ENCODE measurements at regions not wholly inside any gene's neighbourhood (a gene's known extent, or its start where the extent isn't known, plus 50 kb on each side); places are given as distances from the start of the nearest gene placed in this dataset.
"Not testable (repeated sequence)": the region's sequence is repeated elsewhere in the genome, so short reads cannot be mapped to it uniquely, and the experiment has no call there.

DNA sequence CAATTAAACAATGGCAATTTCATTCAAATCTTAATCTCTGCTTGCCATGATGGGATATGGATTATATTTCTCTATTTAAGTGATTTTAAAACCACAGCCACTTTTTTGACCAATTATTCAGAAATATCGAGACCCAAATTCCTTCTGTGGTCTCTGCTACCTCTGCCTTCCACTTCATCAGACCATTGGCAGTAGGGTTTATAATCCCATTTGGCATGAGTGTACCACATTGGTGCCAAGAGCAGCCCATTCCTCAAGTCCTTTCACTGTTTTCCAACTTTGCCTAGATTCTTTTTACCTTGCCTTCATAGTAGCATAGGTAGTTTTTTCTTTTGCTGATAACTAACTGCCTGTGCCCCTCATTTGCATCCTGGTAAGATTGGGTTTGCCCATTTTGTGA lies 319.9 kb downstream of the ARL4A start:
- no peak for FAIRE-seq

DNA sequence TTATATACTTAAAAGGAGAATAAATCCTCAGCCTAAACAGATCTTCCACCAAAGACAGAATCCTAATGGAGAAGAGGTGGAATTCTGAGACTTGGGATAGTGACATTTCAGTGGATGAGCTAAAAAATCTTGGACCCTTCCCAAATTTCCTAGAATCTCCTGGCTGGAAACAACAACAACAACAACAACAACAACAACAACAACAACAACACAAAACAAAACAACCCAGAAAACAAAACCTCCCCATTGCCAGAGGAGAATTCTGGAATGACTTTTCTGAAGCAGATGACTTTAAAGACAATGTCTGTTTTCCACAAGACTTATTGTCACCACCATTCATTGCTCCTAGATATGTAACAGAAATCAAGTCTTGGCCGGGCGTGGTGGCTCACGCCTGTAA lies 322.1 kb downstream of the ARL4A start:
- no peak for FAIRE-seq

DNA sequence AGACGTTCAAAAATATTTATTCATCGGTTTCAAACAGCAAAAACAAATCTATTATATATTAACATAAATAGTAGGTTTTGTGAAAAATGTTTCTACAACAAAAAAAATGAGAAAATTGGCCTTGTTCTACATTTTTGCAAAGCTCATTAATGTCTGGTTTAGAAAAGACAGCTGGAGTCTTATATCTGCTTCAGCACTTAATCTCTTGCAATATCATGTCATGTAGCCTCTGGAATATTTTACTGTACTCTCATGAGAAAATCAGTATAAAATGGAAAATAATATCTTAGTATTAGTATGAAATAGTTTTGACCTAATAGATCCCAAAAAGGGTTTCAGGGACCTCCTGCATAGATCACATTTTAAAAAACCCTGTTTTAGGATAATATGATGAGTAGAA lies 326.6 kb downstream of the ARL4A start:
- no peak for FAIRE-seq

DNA sequence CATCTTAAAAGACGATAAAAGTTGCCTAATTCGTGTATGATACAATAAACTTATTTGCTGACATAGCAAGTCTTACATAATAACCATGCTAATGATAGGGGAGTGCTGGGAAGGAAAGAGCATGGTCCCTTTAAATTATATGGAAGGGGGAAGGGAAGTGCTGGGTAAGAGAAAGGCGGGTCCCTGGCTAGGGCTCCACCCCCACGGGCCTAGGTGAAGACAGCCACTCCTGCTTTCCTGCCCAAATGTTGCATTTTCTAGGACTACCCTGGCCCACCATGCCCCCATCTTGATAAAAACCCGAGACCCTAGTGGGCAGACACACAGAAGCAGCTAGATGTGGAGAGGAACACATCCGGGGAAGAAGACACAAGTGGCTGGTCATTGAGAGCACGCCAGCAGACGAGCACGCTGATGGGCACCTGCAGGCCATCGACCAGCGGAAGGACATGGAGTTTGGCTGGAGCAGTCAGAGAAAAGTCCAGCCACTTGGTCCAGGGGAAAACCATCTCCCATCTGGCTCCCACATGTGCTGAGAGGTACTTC lies 328.7 kb downstream of the ARL4A start:
- no peak for FAIRE-seq

DNA sequence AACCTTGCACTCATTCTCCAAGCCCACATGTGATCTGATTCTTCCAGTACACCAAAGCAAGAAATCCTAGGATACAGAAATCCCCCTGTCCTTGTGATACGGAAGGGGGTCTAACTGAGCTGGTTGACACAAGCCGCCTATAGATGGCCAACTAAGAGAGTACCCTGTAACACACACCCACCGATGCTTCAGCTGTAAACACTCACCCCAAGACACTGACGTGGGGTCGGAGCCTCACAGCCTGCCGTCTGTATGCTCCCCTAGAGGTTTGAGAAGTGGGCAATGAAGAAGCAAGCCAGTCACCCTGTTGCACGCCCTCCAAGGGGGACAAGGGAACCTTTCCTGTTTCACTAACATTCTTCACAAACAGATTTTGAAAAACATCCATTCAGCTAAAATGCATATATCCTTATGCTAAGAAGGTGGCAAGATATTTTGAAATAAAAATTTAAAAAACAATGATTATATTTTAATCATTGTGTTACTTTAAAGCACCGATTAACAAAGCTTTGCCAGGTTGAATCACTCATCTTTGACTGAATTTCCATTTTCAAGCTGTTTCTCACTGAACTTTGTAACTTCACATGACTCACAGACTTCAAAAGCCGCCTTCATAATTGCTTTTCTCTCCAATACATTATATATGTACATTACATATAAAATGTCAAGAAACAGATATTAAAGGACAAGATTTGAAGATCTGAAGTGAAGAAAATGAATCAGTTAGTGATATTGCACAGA lies 329.3 kb downstream of the ARL4A start:
- no peak for FAIRE-seq

DNA sequence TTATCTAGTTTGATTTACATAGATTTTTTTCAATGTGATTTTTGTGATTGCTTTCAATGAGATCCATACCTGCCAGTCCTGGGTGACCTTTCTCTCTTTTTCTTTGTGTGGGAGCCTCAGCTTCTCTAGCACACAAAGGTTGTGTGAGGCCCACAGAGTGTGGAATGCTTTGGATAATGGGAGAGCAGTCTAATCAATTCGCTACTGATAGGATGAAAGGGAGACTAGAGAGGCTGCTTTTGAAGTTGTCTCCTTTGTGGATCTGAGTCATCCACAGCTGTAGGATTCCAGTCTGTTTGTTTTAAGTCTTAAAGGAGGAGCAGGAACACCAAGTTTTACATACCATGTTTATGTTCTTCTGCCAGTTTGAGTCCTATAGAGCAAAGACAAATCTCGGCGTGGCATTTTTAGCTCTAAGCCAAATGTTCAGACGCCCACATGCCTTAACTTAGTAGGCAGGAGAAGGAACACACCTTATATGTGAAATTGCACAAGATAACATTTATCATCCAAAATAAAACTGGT lies 330.0 kb downstream of the ARL4A start:
- FAIRE-seq = no peak

DNA sequence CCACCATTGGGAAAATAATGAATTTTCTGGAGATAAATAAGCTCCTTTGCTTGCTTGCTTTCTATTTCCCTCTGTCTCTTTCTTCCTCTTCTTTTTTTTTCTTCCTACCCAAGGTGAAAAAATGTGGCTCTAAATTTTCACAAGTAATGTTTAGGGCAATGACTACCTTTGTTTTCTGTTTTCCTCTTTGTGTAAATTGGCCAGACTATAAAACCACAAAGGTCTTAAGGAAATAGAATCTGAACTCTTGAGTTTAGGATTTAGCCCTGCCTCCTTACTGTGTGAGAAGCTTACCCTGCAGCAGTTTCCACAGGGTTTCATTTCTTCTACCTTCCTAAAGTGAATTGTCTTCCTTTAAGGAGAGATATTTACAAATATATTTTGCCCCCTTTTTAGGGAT lies 330.4 kb downstream of the ARL4A start:
- no peak for FAIRE-seq

DNA sequence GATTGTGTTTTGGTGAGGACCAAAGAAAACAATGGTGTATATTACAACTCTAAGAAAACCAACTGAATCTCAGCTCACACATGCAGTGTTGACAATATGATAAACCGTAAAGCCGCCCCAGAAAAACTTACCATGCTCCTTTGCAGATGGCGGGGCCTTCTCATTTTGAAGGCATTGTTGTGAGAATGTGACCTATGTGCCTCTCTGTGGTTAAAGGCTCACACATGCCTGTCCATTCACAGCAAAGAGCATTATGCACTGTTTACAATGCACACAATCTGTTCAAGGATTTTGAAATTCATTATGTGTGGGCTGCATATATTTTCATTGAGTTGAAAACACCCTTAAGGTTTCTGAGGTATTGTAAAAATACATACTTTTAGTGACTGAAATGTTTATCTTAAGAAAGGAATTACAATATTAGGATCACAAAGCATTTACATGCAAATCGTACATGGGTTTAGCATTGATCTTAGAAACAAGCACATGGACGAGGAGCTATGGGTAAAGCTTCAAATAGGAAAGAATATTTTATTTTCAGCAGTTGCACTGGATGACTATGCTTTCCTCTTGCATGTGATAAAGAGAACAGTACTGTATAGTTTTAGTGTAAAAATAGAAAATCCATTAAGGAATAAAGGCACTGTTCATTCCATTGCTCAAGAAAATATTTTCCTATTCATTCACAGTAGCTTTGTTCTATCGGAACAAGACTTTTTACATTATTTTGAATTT lies 334.3 kb downstream of the ARL4A start:
- no peak for FAIRE-seq

DNA sequence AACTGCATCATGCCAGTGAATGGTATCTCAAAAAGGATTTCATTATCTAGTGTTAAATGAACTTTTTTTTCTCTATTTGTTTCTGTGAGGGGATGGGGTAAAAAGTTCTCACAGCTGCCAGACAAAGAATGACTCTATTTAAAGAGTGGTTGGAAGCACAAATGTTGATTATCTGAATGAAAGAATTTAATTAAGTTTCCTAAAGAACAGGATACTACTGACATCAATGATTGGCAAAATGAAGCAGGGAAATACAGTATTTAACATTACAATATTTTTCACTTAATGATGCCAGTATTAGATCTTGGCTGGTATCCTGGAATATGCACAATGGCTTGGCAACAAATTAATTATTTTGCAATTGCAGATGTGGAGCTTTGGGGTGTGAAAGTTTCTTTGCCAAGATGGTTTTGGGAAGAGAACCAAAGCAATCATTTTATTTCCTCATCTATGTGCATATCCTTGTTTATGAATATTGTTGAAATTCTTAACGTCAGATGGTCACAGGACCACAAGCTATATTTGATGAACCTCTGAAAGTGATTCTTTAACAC lies 336.8 kb downstream of the ARL4A start:
- FAIRE-seq = no peak

DNA sequence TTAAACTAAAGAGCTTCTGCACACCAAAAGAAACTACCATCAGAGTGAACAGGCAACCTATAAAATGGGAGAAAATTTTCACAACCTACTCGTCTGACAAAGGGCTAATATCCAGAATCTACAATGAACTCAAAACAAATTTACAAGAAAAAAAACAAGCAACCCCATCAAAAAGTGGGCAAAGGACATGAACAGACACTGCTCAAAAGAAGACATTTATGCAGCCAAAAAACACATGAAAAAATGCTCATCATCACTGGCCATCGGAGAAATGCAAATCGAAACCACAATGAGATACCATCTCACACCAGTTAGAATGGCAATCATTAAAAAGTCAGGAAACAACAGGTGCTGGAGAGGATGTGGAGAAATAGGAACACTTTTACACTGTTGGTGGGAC lies 337.6 kb downstream of the ARL4A start:
- FAIRE-seq = not testable (repeated sequence)

DNA sequence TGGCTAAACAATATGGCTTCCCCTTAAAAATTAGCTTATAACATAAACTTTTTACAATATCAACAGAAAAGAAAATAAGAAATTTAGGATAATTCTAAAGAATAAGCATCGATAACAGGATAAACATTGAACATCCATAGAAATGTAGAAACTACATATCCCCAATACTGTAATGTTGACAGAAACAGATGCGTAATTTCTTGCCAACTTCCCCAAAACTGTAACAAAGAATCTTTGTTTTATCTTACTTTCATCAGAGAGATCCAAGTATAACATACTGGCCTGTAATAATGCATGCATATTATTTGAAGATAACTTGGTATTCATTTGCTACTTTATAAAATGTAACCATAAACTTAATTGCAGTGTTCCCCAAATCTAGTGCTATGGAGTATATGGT lies 339.9 kb downstream of the ARL4A start:
- no peak for FAIRE-seq

DNA sequence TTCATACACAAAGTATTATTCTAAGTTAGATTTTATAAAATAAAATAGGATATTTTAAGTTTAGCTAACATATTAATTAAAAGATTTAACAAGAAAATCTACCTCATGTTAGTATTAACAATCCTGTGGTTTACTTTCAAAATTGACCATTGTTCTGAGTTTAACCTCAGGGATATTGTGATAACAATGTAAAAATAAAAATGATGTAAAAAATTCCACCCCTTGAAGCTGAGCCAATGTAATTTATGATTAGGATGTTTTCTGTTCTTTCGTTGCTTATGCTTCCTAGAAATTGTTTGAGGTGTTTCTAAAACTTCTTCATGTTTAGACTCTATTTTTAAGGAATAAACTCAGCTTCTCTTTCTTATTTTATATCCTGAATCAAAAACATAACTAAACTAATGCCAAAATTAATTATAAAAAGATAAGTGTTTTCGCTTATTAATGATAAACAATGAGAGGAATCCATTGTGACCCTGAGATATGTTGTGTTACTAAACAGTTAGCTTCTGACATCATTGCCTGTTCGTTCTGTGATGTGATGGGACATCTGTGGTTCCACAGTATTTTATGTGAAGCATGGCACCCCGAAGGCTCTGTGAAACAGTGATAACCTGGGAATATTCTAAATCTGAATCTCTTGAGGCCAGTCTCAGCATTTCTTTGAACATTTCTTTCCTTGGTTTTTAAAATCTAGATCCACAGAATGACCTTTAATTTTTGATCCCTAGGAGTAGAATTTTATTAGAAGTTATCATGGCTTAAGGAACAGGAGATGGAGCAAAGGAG lies 340.8 kb downstream of the ARL4A start:
- FAIRE-seq = no peak

DNA sequence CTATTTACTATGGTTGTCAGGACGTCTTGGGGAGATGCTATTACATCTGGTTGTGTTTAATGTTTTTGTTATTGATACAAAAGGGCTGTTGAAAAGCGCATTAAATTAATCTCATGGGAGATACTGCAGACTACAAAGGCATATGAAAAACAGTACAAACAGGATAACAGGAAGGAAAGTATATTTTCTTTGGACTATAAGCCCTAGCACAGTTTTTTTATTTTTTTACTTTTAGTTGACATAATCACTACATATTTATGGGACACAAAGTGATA lies 341.3 kb downstream of the ARL4A start:
- FAIRE-seq = no peak

DNA sequence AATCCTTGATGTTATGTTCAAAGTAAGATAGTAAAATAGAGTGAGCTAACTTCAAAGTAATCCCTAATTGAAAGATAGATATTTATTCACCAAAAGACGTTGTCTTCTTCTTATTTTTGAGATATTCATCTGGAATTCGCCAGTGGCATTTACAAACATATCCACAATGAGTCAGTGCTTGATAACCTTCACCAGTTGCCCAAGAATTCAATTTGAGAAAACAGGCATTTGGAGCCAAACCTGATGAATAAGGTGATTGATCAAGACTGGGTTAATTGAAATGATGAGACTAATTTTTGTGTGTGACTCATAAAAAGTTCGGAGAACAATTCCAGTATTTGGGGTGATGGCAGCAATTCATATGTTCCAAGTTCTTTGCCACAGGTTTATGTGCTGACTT lies 344.0 kb downstream of the ARL4A start:
- FAIRE-seq = no peak

DNA sequence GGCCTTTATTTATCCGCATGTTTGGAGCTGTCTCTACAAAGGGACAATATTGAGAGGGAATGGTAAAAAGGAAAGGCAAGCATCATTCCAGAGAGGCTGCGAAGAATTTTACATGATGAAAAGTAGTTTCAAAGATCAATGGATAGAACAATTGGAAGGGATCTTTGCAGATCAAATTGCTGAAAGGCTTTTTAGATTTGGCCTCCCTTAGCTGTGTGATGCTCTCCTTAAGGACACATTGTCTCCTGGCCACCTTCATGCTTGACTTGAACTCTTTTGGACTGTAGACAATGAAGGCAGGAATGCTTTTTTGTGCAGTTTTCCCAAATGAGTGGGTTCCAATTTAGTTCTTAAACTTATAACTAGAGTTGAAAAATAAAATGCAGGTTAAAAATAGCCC lies 344.7 kb downstream of the ARL4A start:
- FAIRE-seq = no peak

DNA sequence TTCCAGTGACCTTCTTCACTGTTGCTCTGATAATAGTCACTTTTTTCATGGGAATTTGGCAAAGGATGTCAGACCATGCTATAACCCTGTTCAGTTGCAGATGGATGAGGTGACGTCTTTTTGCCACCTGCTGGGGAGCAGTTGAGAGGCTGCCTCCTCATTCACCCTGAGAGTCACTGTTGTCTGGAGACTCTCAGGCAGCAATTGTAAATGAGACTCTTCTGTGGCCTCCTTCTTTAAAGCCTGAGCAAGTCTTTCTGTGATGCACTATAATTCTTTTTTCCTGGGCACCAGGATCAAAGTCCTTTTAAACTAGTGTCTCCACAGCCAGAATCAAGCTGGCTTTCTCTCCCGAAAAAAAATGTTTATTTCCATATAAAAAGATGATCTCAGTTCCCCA lies 345.1 kb downstream of the ARL4A start:
- FAIRE-seq = no peak

DNA sequence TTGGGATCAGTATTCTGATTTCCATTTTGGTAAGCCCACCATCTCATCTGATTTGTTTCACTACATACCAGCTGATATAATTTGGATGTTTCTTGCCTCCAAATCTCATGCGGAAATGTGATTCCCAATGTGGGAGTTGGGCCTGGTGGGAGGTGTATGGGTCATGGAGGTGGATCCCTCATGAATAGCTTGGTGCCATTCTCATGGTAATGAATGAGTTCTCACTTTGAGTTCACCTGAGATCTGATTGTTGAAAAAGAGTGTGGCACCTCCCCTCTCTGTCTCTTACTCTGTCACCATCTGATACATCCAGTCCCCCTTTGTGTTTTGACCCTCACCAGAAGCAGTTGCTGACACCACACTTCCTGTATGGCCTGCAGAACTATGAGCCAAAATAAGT lies 347.3 kb downstream of the ARL4A start:
- FAIRE-seq = no peak

DNA sequence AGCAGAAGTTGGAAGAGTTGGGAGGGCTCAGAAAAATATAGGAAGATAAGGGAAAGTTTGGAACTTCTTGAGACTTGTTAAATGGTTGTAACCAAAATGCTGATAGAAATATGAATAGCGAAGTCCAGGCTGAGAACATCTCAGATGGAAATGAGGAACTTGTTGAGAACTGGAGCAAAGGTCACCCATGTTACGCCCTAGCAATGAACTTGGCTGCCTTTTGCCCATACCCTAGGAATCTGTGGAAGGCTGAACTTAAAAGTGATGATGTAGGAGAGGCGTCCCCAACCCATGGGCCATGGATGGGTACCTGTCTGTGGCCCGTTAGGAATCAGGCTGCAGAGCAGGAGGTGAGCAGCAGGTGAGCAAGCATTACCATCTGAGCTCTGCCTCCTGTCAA lies 347.8 kb downstream of the ARL4A start:
- no peak for FAIRE-seq

DNA sequence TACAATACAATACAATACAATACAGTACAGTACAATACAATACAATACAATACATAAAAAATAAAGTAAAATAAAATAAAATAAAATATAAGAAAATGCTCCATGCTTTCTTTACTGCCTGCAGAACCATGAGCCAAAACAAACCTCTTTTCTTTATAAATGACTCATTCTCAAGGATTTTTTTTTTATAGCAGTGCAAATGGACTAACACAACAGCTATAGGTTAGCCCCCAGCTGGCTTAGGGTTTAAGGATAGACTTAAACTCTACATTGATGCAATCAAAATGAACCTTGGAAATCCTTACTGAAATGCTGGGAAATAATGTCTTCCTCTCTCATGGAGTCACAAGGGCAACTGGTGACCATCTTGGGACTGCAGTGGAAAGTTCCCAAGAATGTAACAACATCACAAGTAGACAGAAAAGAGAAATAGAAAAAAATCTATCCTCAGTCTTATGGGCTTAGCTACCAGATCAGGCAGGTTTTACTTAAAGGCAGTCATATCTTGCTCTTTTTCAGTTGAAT lies 348.9 kb downstream of the ARL4A start:
- no peak for FAIRE-seq

DNA sequence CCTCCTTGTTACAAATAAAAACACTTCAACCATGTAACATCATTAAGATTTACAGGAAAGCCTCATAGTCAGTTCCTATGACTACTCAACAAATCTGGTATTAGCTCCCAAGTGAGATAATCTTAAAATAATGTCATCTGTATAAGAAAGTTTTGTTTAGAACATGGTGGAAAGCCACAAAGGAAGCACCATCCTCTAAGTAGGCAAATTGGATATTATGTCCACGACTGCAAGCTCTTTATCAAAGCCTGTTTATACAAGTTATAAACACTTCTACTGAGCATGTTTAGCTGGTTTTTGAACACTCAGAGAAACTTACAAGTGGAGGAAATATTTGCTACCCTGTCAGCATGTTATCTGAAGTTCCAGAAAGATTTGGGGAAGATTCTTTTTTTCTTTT lies 349.8 kb downstream of the ARL4A start:
- FAIRE-seq = no peak

DNA sequence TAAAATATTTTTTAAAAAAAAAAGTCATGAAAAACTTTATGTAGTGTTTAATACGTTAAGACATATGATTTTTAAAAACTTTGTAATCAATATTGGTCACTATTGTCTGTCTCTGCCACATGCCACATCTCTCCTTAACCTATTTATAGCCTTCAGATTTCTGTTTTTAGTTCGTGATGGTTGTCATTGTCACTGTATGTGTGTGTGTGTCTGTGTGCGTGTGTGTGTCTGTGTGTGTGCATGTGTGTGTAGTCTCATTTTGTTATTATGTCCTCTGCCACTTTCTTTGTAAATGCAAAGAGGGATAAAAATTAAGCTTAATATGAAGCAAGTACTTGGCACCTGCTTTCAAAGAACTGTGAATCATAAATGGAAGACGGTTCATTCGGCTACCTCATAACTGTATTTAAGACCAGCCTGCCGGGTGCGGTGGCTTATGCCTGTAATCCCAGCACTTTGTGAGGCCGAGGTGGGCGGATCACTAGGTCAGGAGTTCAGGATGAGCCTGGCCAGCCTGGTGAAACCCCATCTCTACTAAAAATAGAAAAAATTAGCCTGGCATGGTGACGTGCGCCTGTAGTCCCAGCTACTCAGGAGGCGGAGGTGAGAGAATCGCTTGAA lies 354.0 kb downstream of the ARL4A start:
- no peak for FAIRE-seq

DNA sequence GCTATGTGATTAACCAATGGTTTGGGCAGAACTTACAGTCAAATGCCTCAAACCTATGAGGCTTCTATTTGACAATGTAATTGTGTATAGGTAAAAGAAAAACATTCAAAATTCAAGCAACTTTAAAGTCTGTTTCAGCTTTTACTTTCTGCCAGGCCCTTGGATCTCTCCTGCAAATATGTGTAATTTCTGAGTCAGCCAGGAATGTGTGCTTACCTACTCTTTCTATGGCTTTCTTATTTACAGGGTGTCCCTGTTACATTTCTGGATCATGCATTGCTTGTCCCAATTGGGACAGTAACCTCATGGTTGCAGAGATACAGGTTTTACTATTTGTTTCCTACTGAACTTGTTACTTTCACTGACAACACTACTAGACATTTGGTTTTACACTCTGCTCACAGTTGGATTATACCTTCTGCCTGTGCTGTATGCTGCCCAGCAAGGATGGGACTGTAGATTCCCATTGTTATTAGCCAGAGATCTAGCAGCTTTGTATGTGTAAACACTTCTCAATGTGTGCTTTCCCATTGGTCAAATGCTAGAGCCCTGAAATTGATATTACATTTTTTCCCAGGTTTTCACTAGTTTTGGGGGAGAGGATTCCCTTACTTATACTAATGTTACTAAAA lies 355.3 kb downstream of the ARL4A start:
- no peak for FAIRE-seq

Data from A204.1 (cell line).